ENCODE measurements at regions not wholly inside any gene's neighbourhood (a gene's known extent, or its start where the extent isn't known, plus 50 kb on each side); places are given as distances from the start of the nearest gene placed in this dataset.

- no peak overlapping the region for H3K4me3 ChIP-seq (ENCODE audit: low read depth, poor library complexity, severe bottlenecking)
Measured at GRCh38 chr9:105890046-105890822, 195.9 kb downstream of the TMEM38B start.

GRCh38 chr9:105900123-105900522 lies 205.8 kb downstream of the TMEM38B start:
- WGBS, 2 donors: 65 to 66% methylated on average over 5 of the region's 5 CpGs
- H3K4me3 ChIP-seq (ENCODE audit: low read depth, poor library complexity, severe bottlenecking): no peak overlapping the region
- TF ChIP-seq POLR2A (IDR thresholded peaks at IDR 0.05): no peak
- TF ChIP-seq, protein P1, sequence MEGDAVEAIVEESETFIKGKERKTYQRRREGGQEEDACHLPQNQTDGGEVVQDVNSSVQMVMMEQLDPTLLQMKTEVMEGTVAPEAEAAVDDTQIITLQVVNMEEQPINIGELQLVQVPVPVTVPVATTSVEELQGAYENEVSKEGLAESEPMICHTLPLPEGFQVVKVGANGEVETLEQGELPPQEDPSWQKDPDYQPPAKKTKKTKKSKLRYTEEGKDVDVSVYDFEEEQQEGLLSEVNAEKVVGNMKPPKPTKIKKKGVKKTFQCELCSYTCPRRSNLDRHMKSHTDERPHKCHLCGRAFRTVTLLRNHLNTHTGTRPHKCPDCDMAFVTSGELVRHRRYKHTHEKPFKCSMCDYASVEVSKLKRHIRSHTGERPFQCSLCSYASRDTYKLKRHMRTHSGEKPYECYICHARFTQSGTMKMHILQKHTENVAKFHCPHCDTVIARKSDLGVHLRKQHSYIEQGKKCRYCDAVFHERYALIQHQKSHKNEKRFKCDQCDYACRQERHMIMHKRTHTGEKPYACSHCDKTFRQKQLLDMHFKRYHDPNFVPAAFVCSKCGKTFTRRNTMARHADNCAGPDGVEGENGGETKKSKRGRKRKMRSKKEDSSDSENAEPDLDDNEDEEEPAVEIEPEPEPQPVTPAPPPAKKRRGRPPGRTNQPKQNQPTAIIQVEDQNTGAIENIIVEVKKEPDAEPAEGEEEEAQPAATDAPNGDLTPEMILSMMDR (IDR thresholded peaks at IDR 0.05): no peak
- intact Hi-C loops (cut with DNase I; ENCODE audit: low total_unique reads): no loop called here
- no peak for DNase-seq (ENCODE audit: low spot score in 2 of 2)

More at GRCh38 chr9:105890046-105890822, 195.9 kb downstream of the TMEM38B start:
- no peak for TF ChIP-seq POLR2A (IDR thresholded peaks at IDR 0.05)
- TF ChIP-seq, protein P1 (IDR thresholded peaks at IDR 0.05): no peak
- 21 to 42% methylated on average over 5 of the region's 5 CpGs for WGBS, 2 donors
- intact Hi-C loops (cut with DNase I; ENCODE audit: low total_unique reads): no loop called here
- DNase-seq (ENCODE audit: low spot score in 2 of 2): no peak

DNA sequence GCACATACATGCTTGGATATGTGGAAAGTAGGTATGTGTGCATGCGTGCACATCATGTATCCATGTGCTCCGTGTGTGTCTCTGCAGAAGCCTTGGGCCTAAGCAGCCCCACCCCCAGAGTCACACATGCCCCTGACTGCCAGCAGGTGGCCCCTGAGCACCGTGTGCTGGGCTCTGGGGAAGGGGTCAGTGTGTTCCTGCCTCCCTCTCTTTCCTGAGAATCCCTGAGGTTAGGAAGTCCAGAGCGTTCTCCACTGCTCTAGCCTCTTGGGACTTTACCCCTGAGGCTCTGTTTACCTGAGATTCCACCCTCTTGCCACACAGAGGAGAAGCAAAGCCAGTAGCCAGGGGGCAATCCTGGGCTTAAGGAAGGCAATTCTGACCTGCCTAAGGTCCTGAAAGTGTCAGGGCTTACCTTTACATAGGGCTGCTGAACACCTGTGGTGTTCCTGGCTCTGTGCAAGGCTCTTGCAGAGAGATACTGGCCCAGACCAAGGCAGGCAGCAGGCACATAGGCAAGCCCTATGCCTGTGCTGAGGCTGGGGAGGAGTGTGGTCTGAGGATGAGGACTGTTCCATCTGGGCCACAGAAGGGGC lies 207.3 kb downstream of the TMEM38B start:
- 22 to 31% methylated on average over 4 of the region's 4 CpGs for WGBS, 2 donors
- TF ChIP-seq, protein P1 (IDR thresholded peaks at IDR 0.05): no peak
- TF ChIP-seq POLR2A (IDR thresholded peaks at IDR 0.05): no peak
- H3K4me3 ChIP-seq (ENCODE audit: low read depth, poor library complexity, severe bottlenecking): no peak overlapping the region
- no peak for DNase-seq (ENCODE audit: low spot score in 2 of 2)
- intact Hi-C loops (cut with DNase I; ENCODE audit: low total_unique reads): no loop called here

- TF ChIP-seq, protein P1 (IDR thresholded peaks at IDR 0.05): no peak
- no peak for TF ChIP-seq POLR2A (IDR thresholded peaks at IDR 0.05)
- no peak overlapping the region for H3K4me3 ChIP-seq (ENCODE audit: low read depth, poor library complexity, severe bottlenecking)
- no peak for DNase-seq (ENCODE audit: low spot score in 2 of 2)
- intact Hi-C loops (cut with DNase I; ENCODE audit: low total_unique reads): no loop called here
- 79 to 87% methylated on average over 2 of the region's 2 CpGs for WGBS, 2 donors
Measured at GRCh38 chr9:105908069-105908468, 213.7 kb downstream of the TMEM38B start.

DNA sequence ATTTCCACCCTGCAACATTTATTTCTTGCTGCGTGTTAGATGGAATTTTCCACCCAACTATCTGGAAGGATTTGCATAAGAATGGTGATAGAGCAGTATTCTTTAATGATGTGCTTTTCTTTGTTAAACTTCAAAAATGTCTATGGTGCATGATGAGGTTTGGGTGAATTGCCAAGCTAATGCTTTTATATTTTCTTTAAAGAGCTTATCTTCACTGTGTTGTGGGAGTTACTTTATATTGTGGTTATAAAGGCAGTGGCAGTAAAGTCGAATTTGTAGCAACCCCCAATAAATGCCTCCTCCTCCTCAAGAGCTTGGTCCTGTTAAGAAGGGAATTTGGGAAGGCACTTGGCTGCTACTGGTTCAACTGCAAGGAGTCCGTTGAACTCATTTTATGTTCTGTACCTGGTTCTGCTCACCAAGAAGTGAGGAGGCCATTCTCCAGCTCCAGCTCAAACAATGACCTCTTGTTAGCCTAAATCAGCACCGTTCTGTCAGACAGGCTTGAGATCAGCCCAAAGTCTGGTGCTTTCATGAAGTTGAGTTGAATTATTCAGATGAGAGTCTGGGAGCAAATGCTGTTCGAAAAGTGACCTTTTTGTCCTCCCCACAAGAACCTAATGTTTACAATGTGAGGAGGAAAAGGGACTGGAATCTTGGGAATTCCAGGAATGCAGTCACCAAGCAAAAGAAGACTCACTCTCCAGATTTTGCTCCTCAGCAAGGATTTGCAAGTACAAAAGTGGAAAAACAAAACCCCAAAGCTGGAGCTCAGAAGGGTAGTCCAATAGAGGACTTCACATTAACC lies 217.0 kb downstream of the TMEM38B start:
- H3K4me3 ChIP-seq (ENCODE audit: low read depth, poor library complexity, severe bottlenecking): no peak overlapping the region
- DNase-seq (ENCODE audit: low spot score in 2 of 2): no peak
- WGBS, 2 donors: 43 to 53% methylated on average over 5 of the region's 5 CpGs
- intact Hi-C loops (cut with DNase I; ENCODE audit: low total_unique reads): no loop called here
- TF ChIP-seq, protein P1 (IDR thresholded peaks at IDR 0.05): no peak
- TF ChIP-seq POLR2A (IDR thresholded peaks at IDR 0.05): no peak

Measured in lower leg skin (tissue), 4 donors.